Liver (tissue), 8 donors: ENCODE measurements at regions not wholly inside any gene's neighbourhood (a gene's known extent, or its start where the extent isn't known, plus 50 kb on each side); places are given as distances from the start of the nearest gene placed in this dataset.

ENCODE experiments used
- DNase-seq: peaks from one replicate; pipeline ENCODE4 v3.0.0-alpha.2; 2017; ENCODE audit warnings: low spot score
- H3K27ac ChIP-seq, 2 donors: one replicate each; pipeline ENCODE4 v1.7.0; 2013; ENCODE audit warnings: inconsistent platforms in 2 of 2, low read length in 2 of 2, control low read depth in 1 of 2, low read depth in 1 of 2, mild to moderate bottlenecking in 1 of 2
- H3K27me3 ChIP-seq, 4 donors: one replicate each; pipeline versions ENCODE4 v1.6.1 to v1.7.0; 2013; ENCODE audit warnings: low read length in 3 of 4, inconsistent platforms in 1 of 4, mild to moderate bottlenecking in 1 of 4, moderate library complexity in 1 of 4; ENCODE audit not compliant: control insufficient read depth in 4 of 4, insufficient read depth in 4 of 4
- H3K36me3 ChIP-seq, 4 donors: one replicate each; pipeline versions ENCODE4 v1.6.1 to v1.7.0; 2013; ENCODE audit warnings: low read length in 3 of 4, mild to moderate bottlenecking in 3 of 4, low read depth in 1 of 4, moderate library complexity in 1 of 4; ENCODE audit not compliant: control insufficient read depth in 4 of 4, insufficient read depth in 3 of 4
- H3K4me1 ChIP-seq, 4 donors: one replicate each; pipeline versions ENCODE4 v1.6.1 to v1.7.0; 2013; ENCODE audit warnings: low read length in 3 of 4, mild to moderate bottlenecking in 3 of 4, moderate library complexity in 1 of 4; ENCODE audit not compliant: control insufficient read depth in 4 of 4, insufficient read depth in 4 of 4
- H3K4me3 ChIP-seq, 3 donors: one replicate each; pipeline versions ENCODE4 v1.6.1 to v1.7.0; 2013; ENCODE audit warnings: low read length in 3 of 3, control low read depth in 1 of 3, low read depth in 1 of 3, mild to moderate bottlenecking in 1 of 3
- H3K9ac ChIP-seq, 2 donors: one replicate each; pipeline ENCODE4 v1.7.0; 2013; ENCODE audit warnings: low read length in 2 of 2, mild to moderate bottlenecking in 2 of 2, moderate library complexity in 2 of 2, control low read depth in 1 of 2, low read depth in 1 of 2
- H3K9me3 ChIP-seq, 4 donors: one replicate each; pipeline versions ENCODE4 v1.6.1 to v1.7.0; 2013; ENCODE audit warnings: low read length in 3 of 4; ENCODE audit not compliant: control insufficient read depth in 4 of 4
- ATF3 ChIP-seq: IDR thresholded peaks from 2 replicates; pipeline ENCODE4 v1.6.1; 2016; ENCODE audit warnings: antibody characterized with exemption
- CTCF ChIP-seq: fragments of 150-350 bp; IDR thresholded peaks from 2 replicates; pipeline ENCODE4 v1.5.1; 2017; ENCODE audit warnings: improper control_type of control experiment, low read depth, low read length; ENCODE audit not compliant: missing input control
- EGR1 ChIP-seq, 2 donors: IDR thresholded peaks; 2 replicates each; pipeline ENCODE4 v1.6.1; 2016 to 2018; ENCODE audit warnings: antibody characterized with exemption in 2 of 2, low read depth in 2 of 2
- FOXA1 ChIP-seq: IDR thresholded peaks from 2 replicates; pipeline ENCODE4 v1.6.1; 2016; ENCODE audit warnings: antibody characterized with exemption
- FOXA2 ChIP-seq: IDR thresholded peaks from 2 replicates; pipeline ENCODE4 v1.6.1; 2016; ENCODE audit warnings: antibody characterized with exemption
- GABPA ChIP-seq, 2 donors: IDR thresholded peaks in 1 of 2; conservative IDR thresholded peaks in 1 of 2; 2 replicates each; pipeline ENCODE4 v1.6.1; 2016; ENCODE audit warnings: antibody characterized with exemption in 2 of 2, mild to moderate bottlenecking in 1 of 2, moderate library complexity in 1 of 2
- HNF4A ChIP-seq, 2 donors: conservative IDR thresholded peaks; 2 replicates each; pipeline ENCODE4 v1.6.1; 2016; ENCODE audit warnings: antibody characterized with exemption in 2 of 2, mild to moderate bottlenecking in 2 of 2
- HNF4G ChIP-seq: IDR thresholded peaks from 2 replicates; pipeline ENCODE4 v1.6.1; 2016; ENCODE audit warnings: antibody characterized with exemption
- JUND ChIP-seq, 2 donors: IDR thresholded peaks; 2 replicates each; pipeline ENCODE4 v1.6.1; 2016; ENCODE audit warnings: antibody characterized with exemption in 2 of 2
- MAX ChIP-seq: IDR thresholded peaks from 2 replicates; pipeline ENCODE4 v1.6.1; 2016; ENCODE audit warnings: antibody characterized with exemption
- NR2F2 ChIP-seq: IDR thresholded peaks from 2 replicates; pipeline ENCODE4 v1.6.1; 2016; ENCODE audit warnings: antibody characterized with exemption
- RAD21 ChIP-seq, 2 donors: IDR thresholded peaks; 2 replicates each; pipeline ENCODE4 v1.6.1; 2016; ENCODE audit warnings: antibody characterized with exemption in 2 of 2, mild to moderate bottlenecking in 2 of 2
- REST ChIP-seq: IDR thresholded peaks from 2 replicates; pipeline ENCODE4 v1.6.1; 2016; ENCODE audit warnings: antibody characterized with exemption, mild to moderate bottlenecking
- RXRA ChIP-seq, 2 donors: IDR thresholded peaks; 2 replicates each; pipeline ENCODE4 v1.6.1; 2017 to 2018; ENCODE audit warnings: antibody characterized with exemption in 2 of 2, mild to moderate bottlenecking in 1 of 2
- SP1 ChIP-seq: IDR thresholded peaks from 2 replicates; pipeline ENCODE4 v1.6.1; 2018; ENCODE audit warnings: antibody characterized with exemption, mild to moderate bottlenecking
- TAF1 ChIP-seq: conservative IDR thresholded peaks from 2 replicates; pipeline ENCODE4 v1.6.1; 2016; ENCODE audit warnings: antibody characterized with exemption, mild to moderate bottlenecking
- YY1 ChIP-seq: IDR thresholded peaks from 2 replicates; pipeline ENCODE4 v1.6.1; 2016; ENCODE audit warnings: antibody characterized with exemption, mild to moderate bottlenecking
- ZBTB33 ChIP-seq: IDR thresholded peaks from 2 replicates; pipeline ENCODE4 v1.6.1; 2016; ENCODE audit warnings: antibody characterized with exemption
- WGBS: extraction: QIAGEN DNeasy Blood & Tissue Kit; methylation state at CpG from one replicate; pipeline ENCODE4 v1.1.7; 2013; 5-methylcytosine and 5-hydroxymethylcytosine counted together
- donor health status: healthy.
- donor health status: healthy.
- donor health status: healthy.
- donor health status: healthy.
- donor health status: healthy.

GRCh38 chr16:65306300-65306699 lies 184.4 kb upstream of the CDH11 start:
- 70% methylated on average over 1 of the region's 1 CpG for WGBS
- DNase-seq: no peak
- H3K9me3 ChIP-seq: no peaks in the 10 kb centered on the region
- H3K4me3 ChIP-seq: no peak overlapping the region
- no peaks in the 10 kb centered on the region for H3K4me1 ChIP-seq
- H3K27ac ChIP-seq: no peak overlapping the region
- peaks cover 0 to 2% (median 0%) of the 10 kb centered on the region in 4 donors for H3K27me3 ChIP-seq
- TF ChIP-seq HNF4A (conservative IDR thresholded peaks at IDR 0.05) (no peak), FOXA1 (no peak), MAX (no peak), FOXA2 (no peak), CTCF (no peak), TAF1 (no peak), RAD21 (IDR thresholded peaks at IDR 0.05) (no peak), NR2F2 (no peak), RXRA (IDR thresholded peaks at IDR 0.05) (no peak), EGR1 (IDR thresholded peaks at IDR 0.05; ENCODE audit: low read depth in 2 of 2) (no peak), REST (no peak), SP1 (no peak), HNF4G (no peak), YY1 (no peak), ZBTB33 (no peak), ATF3 (no peak), JUND (IDR thresholded peaks at IDR 0.05) (no peak), GABPA (IDR thresholded peaks at IDR 0.05 in 1 of 2, conservative IDR thresholded peaks at IDR 0.05 in 1 of 2) (no peak)
- H3K36me3 ChIP-seq: no peaks in the 10 kb centered on the region
- H3K9ac ChIP-seq: no peak overlapping the region
